Thyroid gland (tissue), 4 donors: ENCODE measurements at regions not wholly inside any gene's neighbourhood (a gene's known extent, or its start where the extent isn't known, plus 50 kb on each side); places are given as distances from the start of the nearest gene placed in this dataset.

Source experiments
- POLR2A ChIP-seq, 2 donors: fragments of 450-650 bp; IDR thresholded peaks; one replicate each; pipeline ENCODE4 v1.6.1; 2017; ENCODE audit warnings: antibody characterized with exemption in 2 of 2, mild to moderate bottlenecking in 2 of 2, moderate library complexity in 1 of 2
- TF ChIP-seq, protein P1 (sequence below), 6 experiments: fragments of 200-600 bp in 3 of 6; fragments of 450-650 bp in 3 of 6; sonication (generic) in 3 of 6; IDR thresholded peaks; one replicate each; pipeline ENCODE4 v1.5.1; 2016 to 2019; ENCODE audit warnings: antibody characterized with exemption in 6 of 6, mild to moderate bottlenecking in 2 of 6, inconsistent platforms in 1 of 6, moderate library complexity in 1 of 6

DNA sequence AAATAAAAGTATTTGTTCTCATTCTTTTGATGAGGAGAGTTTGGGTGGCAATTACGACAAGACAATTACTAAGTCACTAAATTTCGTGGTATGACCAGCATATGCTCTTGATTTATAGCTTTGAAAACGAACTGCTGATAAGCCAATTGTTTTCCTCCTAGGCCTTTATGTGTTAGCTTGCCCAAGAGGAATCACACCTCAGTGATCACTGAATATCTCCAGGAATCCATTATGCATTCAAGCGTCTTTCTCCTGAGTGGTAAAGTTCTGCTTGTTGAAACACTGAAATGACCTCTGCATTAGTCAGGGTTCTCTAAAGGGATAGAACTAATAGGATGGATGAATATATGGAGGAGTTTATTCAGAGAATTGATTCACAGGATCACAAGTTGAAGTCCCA lies 677.7 kb upstream of the MEF2C start:
- no peak for TF ChIP-seq POLR2A (IDR thresholded peaks at IDR 0.05)
- TF ChIP-seq, protein P1, sequence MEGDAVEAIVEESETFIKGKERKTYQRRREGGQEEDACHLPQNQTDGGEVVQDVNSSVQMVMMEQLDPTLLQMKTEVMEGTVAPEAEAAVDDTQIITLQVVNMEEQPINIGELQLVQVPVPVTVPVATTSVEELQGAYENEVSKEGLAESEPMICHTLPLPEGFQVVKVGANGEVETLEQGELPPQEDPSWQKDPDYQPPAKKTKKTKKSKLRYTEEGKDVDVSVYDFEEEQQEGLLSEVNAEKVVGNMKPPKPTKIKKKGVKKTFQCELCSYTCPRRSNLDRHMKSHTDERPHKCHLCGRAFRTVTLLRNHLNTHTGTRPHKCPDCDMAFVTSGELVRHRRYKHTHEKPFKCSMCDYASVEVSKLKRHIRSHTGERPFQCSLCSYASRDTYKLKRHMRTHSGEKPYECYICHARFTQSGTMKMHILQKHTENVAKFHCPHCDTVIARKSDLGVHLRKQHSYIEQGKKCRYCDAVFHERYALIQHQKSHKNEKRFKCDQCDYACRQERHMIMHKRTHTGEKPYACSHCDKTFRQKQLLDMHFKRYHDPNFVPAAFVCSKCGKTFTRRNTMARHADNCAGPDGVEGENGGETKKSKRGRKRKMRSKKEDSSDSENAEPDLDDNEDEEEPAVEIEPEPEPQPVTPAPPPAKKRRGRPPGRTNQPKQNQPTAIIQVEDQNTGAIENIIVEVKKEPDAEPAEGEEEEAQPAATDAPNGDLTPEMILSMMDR (IDR thresholded peaks at IDR 0.05) = no peak
